SK-N-SH (cell line): ENCODE measurements at regions not wholly inside any gene's neighbourhood (a gene's known extent, or its start where the extent isn't known, plus 50 kb on each side); places are given as distances from the start of the nearest gene placed in this dataset.

Source experiments
- CTCF ChIA-PET: fragments of 300-600, 350-600 bp; formaldehyde crosslinking; extraction: SDS; loops from one replicate; lab custom pipeline; 2021; lab: Yijun Ruan, JAX
- POLR2A ChIA-PET: fragments of 350-600 bp; sonication (Branson Sonifier 250); formaldehyde crosslinking; extraction: SDS; loops from one replicate; lab custom pipeline; 2020; ENCODE audit warnings: antibody characterized with exemption, inconsistent platforms; lab: Yijun Ruan, JAX
- DNase-seq: peaks from one replicate; pipeline ENCODE4 v3.0.0; 2012
- H2AFZ ChIP-seq: fragments of 200-600 bp; sonication (generic); 2 replicates; pipeline ENCODE4 v1.8.1; 2016; ENCODE audit warnings: antibody characterized with exemption, mild to moderate bottlenecking, low read depth
- H3F3A ChIP-seq: fragments of 200-600 bp; sonication (generic); replicated peaks from 2 replicates; pipeline ENCODE3; 2016; ENCODE audit warnings: antibody characterized with exemption, mild to moderate bottlenecking; ENCODE audit not compliant: insufficient read depth
- H3K27ac ChIP-seq, 2 experiments: fragments of 200-500 bp in 1 of 2; fragments of 200-600 bp in 1 of 2; sonication (Bioruptor generic) in 1 of 2; sonication (generic), shearing (Covaris generic) in 1 of 2; 2 replicates each; pipeline versions ENCODE4 v1.5.1 to v1.6.1; 2014 to 2016; ENCODE audit warnings: low read depth in 2 of 2, inconsistent platforms in 1 of 2, low read length in 1 of 2, mild to moderate bottlenecking in 1 of 2, mixed read lengths in 1 of 2
- H3K27me3 ChIP-seq: fragments of 200-600 bp; sonication (generic), shearing (Covaris generic); 2 replicates; pipeline ENCODE4 v1.6.1; 2016; ENCODE audit warnings: mixed run types; ENCODE audit not compliant: insufficient read depth
- H3K36me3 ChIP-seq, 2 experiments: fragments of 200-500 bp in 1 of 2; fragments of 200-600 bp in 1 of 2; sonication (Bioruptor generic) in 1 of 2; sonication (generic) in 1 of 2; replicated peaks in 1 of 2; 2 replicates each; pipeline versions ENCODE3 to v1.5.1; 2014 to 2016; ENCODE audit warnings: low read length in 1 of 2, mild to moderate bottlenecking in 1 of 2; ENCODE audit not compliant: insufficient read depth in 2 of 2, control insufficient read depth in 1 of 2
- H3K4me1 ChIP-seq, 2 experiments: fragments of 200-500 bp in 1 of 2; fragments of 200-600 bp in 1 of 2; sonication (Bioruptor generic) in 1 of 2; sonication (generic), shearing (Covaris generic) in 1 of 2; 2 replicates each; pipeline versions ENCODE4 v1.5.1 to v1.6.1; 2014 to 2016; ENCODE audit warnings: low read depth in 1 of 2, low read length in 1 of 2, mixed run types in 1 of 2; ENCODE audit not compliant: insufficient read depth in 2 of 2, control insufficient read depth in 1 of 2
- H3K4me2 ChIP-seq: fragments of 200-600 bp; sonication (generic), shearing (Covaris generic); 2 replicates; pipeline ENCODE4 v1.6.1; 2017; ENCODE audit warnings: mixed run types
- H3K4me3 ChIP-seq, 2 experiments: fragments of 200-500 bp in 1 of 2; fragments of 200-600 bp in 1 of 2; sonication (Bioruptor generic) in 1 of 2; sonication (generic), shearing (Covaris generic) in 1 of 2; 2 replicates each; pipeline versions ENCODE4 v1.5.1 to v1.8.1; 2014 to 2016; ENCODE audit warnings: low read depth in 2 of 2, inconsistent platforms in 1 of 2, low read length in 1 of 2, mild to moderate bottlenecking in 1 of 2, mixed read lengths in 1 of 2, moderate library complexity in 1 of 2
- H3K79me2 ChIP-seq: fragments of 200-600 bp; sonication (generic); 2 replicates; pipeline ENCODE4 v1.8.1; 2017; ENCODE audit warnings: mild to moderate bottlenecking; ENCODE audit not compliant: insufficient read depth
- H3K9ac ChIP-seq: fragments of 200-600 bp; sonication (generic); 2 replicates; pipeline ENCODE4 v1.6.1; 2017; ENCODE audit warnings: mixed run types
- H3K9me2 ChIP-seq: fragments of 200-600 bp; sonication (generic); 2 replicates; pipeline ENCODE4 v1.6.1; 2017; ENCODE audit warnings: mixed run types
- H3K9me3 ChIP-seq: fragments of 200-600 bp; sonication (generic); 2 replicates; pipeline ENCODE4 v1.6.1; 2017; ENCODE audit warnings: mixed run types, mild to moderate bottlenecking, moderate library complexity
- H4K20me1 ChIP-seq: fragments of 200-600 bp; sonication (generic); 2 replicates; pipeline ENCODE4 v1.6.1; 2017; ENCODE audit warnings: mild to moderate bottlenecking, mixed run types; ENCODE audit not compliant: insufficient read depth
- EP300 ChIP-seq, 2 experiments: IDR thresholded peaks; 2 replicates each; pipeline versions ENCODE4 v1.4.0 to v1.6.1; 2012; ENCODE audit warnings: borderline replicate concordance in 1 of 2, low read depth in 1 of 2, low read length in 1 of 2
- FOXJ3 ChIP-seq: sonication (generic); formaldehyde crosslinking; IDR thresholded peaks from 2 replicates; pipeline ENCODE4 v1.5.1; 2020; ENCODE audit warnings: mild to moderate bottlenecking, missing genetic modification reagents
- FOXM1 ChIP-seq: IDR thresholded peaks from 2 replicates; pipeline ENCODE4 v1.4.0; 2012; ENCODE audit warnings: low read depth, mild to moderate bottlenecking
- GABPA ChIP-seq: IDR thresholded peaks from 2 replicates; pipeline ENCODE4 v1.4.0; 2012; ENCODE audit warnings: low read depth, mild to moderate bottlenecking
- GATA2 ChIP-seq: sonication (generic); formaldehyde crosslinking; IDR thresholded peaks from 2 replicates; pipeline ENCODE4 v1.5.0; 2020; ENCODE audit warnings: mild to moderate bottlenecking, missing genetic modification reagents
- MEF2A ChIP-seq: IDR thresholded peaks from 2 replicates; pipeline ENCODE4 v1.4.0; 2012; ENCODE audit warnings: low read depth, borderline replicate concordance
- POLR2AphosphoS5 ChIP-seq: IDR thresholded peaks from 2 replicates; pipeline ENCODE4 v1.6.1; 2012; ENCODE audit warnings: low read depth, low read length
- SIN3A ChIP-seq: IDR thresholded peaks from 2 replicates; pipeline ENCODE4 v1.6.1; 2012; ENCODE audit warnings: low read depth, mild to moderate bottlenecking, low read length, moderate library complexity, borderline replicate concordance
- WGBS: methylation state at CpG from one replicate; pipeline ENCODE4 v1.1.6; 2017; ENCODE audit warnings: low lambda C conversion rate; 5-methylcytosine and 5-hydroxymethylcytosine counted together
- TF ChIP-seq, protein P1 (sequence below): IDR thresholded peaks from 2 replicates; pipeline ENCODE4 v1.4.0; 2012; ENCODE audit warnings: low read depth, borderline replicate concordance
- TF ChIP-seq, protein P2 (sequence below): IDR thresholded peaks from 2 replicates; pipeline ENCODE4 v1.4.0; 2012; ENCODE audit warnings: low read depth
- TF ChIP-seq, protein P3 (sequence below): IDR thresholded peaks from 2 replicates; pipeline ENCODE4 v1.6.1; 2012; ENCODE audit warnings: mild to moderate bottlenecking, low read depth, low read length, moderate library complexity
- TF ChIP-seq, protein P4 (sequence below): fragments of 200-600 bp; sonication (generic); IDR thresholded peaks from 2 replicates; pipeline ENCODE4 v1.6.1; 2017; ENCODE audit warnings: antibody characterized with exemption, mild to moderate bottlenecking, moderate library complexity

DNA sequence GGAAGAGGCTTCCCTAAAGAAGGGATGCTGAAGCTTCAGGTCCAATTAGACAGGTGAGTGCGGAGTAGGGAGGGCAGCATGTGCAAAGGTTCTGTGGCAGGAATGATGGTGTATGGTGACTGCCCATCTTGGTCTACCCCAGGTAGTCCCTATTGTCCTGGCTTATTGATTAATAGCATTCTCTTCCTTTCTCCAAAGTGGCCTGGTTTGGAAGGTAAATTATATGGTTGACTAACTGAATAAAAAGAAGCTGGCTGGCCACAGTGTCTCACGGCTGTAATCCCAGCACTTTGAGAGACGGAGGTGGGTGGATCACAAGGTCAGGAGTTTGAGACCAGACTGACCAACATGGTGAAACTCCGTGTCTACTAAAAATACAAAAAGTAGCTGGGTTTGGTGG is 230.5 kb downstream of the MIAT start:
- Histone ChIP-seq H3F3A (peaks cover 15% of the 10 kb centered on the region), H3K4me3 (no peak overlapping the region), H3K27me3 (no peaks in the 10 kb centered on the region), H3K9me3 (no peaks in the 10 kb centered on the region), H3K79me2 (no peaks in the 10 kb centered on the region), H3K36me3 (no peaks in the 10 kb centered on the region)
- 85% methylated on average over 4 of the region's 4 CpGs for WGBS
- TF ChIP-seq MEF2A (no peak), SIN3A (no peak), FOXJ3 (no peak), FOXM1 (no peak), EP300 (IDR thresholded peaks at IDR 0.05; ENCODE audit: borderline replicate concordance in 1 of 2, low read depth in 1 of 2, low read length in 1 of 2) (no peak), GABPA (no peak), POLR2AphosphoS5 (no peak), GATA2 (CRISPR knock-in tag) (no peak)
- TF ChIP-seq, protein P1, sequence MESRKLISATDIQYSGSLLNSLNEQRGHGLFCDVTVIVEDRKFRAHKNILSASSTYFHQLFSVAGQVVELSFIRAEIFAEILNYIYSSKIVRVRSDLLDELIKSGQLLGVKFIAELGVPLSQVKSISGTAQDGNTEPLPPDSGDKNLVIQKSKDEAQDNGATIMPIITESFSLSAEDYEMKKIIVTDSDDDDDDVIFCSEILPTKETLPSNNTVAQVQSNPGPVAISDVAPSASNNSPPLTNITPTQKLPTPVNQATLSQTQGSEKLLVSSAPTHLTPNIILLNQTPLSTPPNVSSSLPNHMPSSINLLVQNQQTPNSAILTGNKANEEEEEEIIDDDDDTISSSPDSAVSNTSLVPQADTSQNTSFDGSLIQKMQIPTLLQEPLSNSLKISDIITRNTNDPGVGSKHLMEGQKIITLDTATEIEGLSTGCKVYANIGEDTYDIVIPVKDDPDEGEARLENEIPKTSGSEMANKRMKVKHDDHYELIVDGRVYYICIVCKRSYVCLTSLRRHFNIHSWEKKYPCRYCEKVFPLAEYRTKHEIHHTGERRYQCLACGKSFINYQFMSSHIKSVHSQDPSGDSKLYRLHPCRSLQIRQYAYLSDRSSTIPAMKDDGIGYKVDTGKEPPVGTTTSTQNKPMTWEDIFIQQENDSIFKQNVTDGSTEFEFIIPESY, result no peak
- TF ChIP-seq, protein P2, sequence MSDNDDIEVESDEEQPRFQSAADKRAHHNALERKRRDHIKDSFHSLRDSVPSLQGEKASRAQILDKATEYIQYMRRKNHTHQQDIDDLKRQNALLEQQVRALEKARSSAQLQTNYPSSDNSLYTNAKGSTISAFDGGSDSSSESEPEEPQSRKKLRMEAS, result no peak
- TF ChIP-seq, protein P3, sequence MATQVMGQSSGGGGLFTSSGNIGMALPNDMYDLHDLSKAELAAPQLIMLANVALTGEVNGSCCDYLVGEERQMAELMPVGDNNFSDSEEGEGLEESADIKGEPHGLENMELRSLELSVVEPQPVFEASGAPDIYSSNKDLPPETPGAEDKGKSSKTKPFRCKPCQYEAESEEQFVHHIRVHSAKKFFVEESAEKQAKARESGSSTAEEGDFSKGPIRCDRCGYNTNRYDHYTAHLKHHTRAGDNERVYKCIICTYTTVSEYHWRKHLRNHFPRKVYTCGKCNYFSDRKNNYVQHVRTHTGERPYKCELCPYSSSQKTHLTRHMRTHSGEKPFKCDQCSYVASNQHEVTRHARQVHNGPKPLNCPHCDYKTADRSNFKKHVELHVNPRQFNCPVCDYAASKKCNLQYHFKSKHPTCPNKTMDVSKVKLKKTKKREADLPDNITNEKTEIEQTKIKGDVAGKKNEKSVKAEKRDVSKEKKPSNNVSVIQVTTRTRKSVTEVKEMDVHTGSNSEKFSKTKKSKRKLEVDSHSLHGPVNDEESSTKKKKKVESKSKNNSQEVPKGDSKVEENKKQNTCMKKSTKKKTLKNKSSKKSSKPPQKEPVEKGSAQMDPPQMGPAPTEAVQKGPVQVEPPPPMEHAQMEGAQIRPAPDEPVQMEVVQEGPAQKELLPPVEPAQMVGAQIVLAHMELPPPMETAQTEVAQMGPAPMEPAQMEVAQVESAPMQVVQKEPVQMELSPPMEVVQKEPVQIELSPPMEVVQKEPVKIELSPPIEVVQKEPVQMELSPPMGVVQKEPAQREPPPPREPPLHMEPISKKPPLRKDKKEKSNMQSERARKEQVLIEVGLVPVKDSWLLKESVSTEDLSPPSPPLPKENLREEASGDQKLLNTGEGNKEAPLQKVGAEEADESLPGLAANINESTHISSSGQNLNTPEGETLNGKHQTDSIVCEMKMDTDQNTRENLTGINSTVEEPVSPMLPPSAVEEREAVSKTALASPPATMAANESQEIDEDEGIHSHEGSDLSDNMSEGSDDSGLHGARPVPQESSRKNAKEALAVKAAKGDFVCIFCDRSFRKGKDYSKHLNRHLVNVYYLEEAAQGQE, result no peak
- TF ChIP-seq, protein P4, sequence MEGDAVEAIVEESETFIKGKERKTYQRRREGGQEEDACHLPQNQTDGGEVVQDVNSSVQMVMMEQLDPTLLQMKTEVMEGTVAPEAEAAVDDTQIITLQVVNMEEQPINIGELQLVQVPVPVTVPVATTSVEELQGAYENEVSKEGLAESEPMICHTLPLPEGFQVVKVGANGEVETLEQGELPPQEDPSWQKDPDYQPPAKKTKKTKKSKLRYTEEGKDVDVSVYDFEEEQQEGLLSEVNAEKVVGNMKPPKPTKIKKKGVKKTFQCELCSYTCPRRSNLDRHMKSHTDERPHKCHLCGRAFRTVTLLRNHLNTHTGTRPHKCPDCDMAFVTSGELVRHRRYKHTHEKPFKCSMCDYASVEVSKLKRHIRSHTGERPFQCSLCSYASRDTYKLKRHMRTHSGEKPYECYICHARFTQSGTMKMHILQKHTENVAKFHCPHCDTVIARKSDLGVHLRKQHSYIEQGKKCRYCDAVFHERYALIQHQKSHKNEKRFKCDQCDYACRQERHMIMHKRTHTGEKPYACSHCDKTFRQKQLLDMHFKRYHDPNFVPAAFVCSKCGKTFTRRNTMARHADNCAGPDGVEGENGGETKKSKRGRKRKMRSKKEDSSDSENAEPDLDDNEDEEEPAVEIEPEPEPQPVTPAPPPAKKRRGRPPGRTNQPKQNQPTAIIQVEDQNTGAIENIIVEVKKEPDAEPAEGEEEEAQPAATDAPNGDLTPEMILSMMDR, result no peak
- TF ChIP-seq, all 33 proteins: peak for 0
- CTCF ChIA-PET, result no interaction called here
- Histone ChIP-seq H3K9me2 (no peaks in the 10 kb centered on the region), H3K4me2 (peak overlapping the region; percentile 36; the same call in 1 of the 2 replicates), H4K20me1 (no peaks in the 10 kb centered on the region), H3K9ac (no peak overlapping the region), H3K27ac (peak overlapping the region in 1 of 2 experiments; percentile 67; a peak in 2 of 4 replicates), H3K4me1 (peaks cover 6 to 27% of the 10 kb centered on the region in 2 experiments; a peak in 3 of 4 replicates), H2AFZ (no peak overlapping the region)
- POLR2A ChIA-PET, result no interaction called here
- DNase-seq, result no peak
